Stomach (tissue), 4 donors: ENCODE measurements at regions not wholly inside any gene's neighbourhood (a gene's known extent, or its start where the extent isn't known, plus 50 kb on each side); places are given as distances from the start of the nearest gene placed in this dataset.

Source experiments
- POLR2A ChIP-seq, 4 donors: fragments of 450-650 bp; IDR thresholded peaks; one replicate each; pipeline ENCODE4 v1.6.1; 2016; ENCODE audit warnings: antibody characterized with exemption in 4 of 4, control low read depth in 2 of 4, mild to moderate bottlenecking in 1 of 4, moderate library complexity in 1 of 4
- POLR2AphosphoS5 ChIP-seq, 3 donors: sonication (generic); formaldehyde crosslinking; IDR thresholded peaks; one replicate each; pipeline ENCODE4 v1.6.1; 2016; ENCODE audit warnings: antibody characterized with exemption in 3 of 3
- TF ChIP-seq, protein P1 (sequence below), 7 experiments: fragments of 450-650 bp in 4 of 7; fragments of 200-600 bp in 3 of 7; sonication (generic) in 3 of 7; IDR thresholded peaks; one replicate each; pipeline ENCODE4 v1.5.1; 2016 to 2019; ENCODE audit warnings: antibody characterized with exemption in 7 of 7, control low read depth in 2 of 7, mild to moderate bottlenecking in 1 of 7

- TF ChIP-seq, protein P1, sequence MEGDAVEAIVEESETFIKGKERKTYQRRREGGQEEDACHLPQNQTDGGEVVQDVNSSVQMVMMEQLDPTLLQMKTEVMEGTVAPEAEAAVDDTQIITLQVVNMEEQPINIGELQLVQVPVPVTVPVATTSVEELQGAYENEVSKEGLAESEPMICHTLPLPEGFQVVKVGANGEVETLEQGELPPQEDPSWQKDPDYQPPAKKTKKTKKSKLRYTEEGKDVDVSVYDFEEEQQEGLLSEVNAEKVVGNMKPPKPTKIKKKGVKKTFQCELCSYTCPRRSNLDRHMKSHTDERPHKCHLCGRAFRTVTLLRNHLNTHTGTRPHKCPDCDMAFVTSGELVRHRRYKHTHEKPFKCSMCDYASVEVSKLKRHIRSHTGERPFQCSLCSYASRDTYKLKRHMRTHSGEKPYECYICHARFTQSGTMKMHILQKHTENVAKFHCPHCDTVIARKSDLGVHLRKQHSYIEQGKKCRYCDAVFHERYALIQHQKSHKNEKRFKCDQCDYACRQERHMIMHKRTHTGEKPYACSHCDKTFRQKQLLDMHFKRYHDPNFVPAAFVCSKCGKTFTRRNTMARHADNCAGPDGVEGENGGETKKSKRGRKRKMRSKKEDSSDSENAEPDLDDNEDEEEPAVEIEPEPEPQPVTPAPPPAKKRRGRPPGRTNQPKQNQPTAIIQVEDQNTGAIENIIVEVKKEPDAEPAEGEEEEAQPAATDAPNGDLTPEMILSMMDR (IDR thresholded peaks at IDR 0.05): no peak
- TF ChIP-seq POLR2A (IDR thresholded peaks at IDR 0.05) (no peak), POLR2AphosphoS5 (IDR thresholded peaks at IDR 0.05) (no peak)
Observed at GRCh38 chr2:164205347-164205746, 415.9 kb downstream of the GRB14 start.
